Fibroblast of villous mesenchyme (primary cell): ENCODE measurements at regions not wholly inside any gene's neighbourhood (a gene's known extent, or its start where the extent isn't known, plus 50 kb on each side); places are given as distances from the start of the nearest gene placed in this dataset.

Experiments
- DNase-seq: peaks from one replicate; pipeline ENCODE4 v3.0.0-alpha.2; 2010; ENCODE audit warnings: low read depth
- H3K4me3 ChIP-seq: 2 replicates; pipeline ENCODE4 v1.5.1; 2011; ENCODE audit warnings: low read depth, mild to moderate bottlenecking, low read length
- TF ChIP-seq, protein P1 (sequence below): IDR thresholded peaks from 2 replicates; pipeline ENCODE4 v1.5.1; 2012; ENCODE audit warnings: low read depth, mild to moderate bottlenecking, low read length; ENCODE audit not compliant: insufficient read depth

DNA sequence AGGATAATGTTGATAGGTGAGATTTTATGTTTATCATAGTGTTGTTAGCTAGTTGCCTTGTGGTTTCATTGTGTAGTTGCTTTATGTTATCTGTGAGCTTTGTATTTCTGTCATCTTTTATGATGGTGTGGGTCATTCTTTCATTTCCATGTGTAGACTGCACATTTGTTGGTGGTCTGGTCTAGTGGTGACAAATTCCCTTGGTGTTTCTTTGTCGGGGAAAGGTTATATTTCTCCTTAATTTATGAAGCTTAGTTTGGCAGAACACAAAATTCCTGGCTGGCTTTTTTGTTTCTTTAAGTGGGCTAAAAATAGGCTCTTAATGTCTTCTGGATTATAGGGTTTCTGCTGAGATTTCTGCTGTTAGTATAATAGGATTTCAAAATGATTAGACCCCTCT is 347.2 kb upstream of the ADAMTS5 start:
- TF ChIP-seq, protein P1, sequence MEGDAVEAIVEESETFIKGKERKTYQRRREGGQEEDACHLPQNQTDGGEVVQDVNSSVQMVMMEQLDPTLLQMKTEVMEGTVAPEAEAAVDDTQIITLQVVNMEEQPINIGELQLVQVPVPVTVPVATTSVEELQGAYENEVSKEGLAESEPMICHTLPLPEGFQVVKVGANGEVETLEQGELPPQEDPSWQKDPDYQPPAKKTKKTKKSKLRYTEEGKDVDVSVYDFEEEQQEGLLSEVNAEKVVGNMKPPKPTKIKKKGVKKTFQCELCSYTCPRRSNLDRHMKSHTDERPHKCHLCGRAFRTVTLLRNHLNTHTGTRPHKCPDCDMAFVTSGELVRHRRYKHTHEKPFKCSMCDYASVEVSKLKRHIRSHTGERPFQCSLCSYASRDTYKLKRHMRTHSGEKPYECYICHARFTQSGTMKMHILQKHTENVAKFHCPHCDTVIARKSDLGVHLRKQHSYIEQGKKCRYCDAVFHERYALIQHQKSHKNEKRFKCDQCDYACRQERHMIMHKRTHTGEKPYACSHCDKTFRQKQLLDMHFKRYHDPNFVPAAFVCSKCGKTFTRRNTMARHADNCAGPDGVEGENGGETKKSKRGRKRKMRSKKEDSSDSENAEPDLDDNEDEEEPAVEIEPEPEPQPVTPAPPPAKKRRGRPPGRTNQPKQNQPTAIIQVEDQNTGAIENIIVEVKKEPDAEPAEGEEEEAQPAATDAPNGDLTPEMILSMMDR = no peak
- peak; percentile 71 for DNase-seq

DNA sequence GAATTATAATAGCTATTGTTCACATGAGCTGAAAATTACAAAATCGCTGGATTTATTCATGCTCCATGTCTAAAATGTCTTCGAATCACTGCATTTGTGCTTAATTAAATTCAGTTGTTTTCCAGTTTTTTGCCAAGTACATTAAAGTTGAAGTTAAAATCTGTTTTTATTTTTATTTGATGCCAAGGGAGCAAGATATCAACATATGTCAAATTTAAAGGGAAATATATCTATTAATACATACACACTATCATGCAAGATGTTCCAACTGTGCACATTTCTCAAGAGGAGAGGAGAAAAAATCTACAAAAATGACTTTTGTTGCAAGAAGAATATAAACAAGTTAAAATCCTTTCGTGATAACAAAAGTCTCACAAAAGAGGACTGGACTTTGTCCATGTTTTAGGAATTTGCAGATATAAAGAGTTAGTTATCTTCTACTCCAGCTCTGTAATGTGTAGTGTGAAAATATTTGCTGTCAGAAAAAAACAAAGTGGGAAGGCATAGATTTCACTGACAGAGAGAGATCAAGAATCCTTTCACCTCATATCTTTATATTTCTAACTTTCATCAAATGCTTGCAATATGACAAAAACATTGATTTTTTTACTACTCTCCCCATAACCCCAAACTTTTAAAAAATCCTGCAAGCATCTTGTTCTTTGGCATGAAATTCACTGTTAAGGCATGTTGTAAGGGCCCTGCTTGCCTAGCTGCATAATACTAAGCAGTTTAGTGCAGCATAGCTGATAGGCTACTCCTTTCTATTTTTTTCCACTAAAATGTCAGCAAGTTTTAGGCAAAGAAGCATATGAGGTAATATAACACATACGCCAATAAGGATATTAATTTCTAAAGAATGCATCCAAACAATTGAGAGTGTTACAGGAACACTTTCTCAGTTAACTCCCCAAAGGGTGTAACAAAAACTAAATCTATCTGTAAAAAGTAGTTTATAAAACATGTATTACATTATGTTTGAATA is 340.2 kb upstream of the ADAMTS5 start:
- TF ChIP-seq, protein P1 = no peak
- peak; percentile 83 for DNase-seq
- H3K4me3 ChIP-seq = no peak overlapping the region

More for the DNA sequence above, 347.2 kb upstream of the ADAMTS5 start:
- no peak overlapping the region for H3K4me3 ChIP-seq

DNA sequence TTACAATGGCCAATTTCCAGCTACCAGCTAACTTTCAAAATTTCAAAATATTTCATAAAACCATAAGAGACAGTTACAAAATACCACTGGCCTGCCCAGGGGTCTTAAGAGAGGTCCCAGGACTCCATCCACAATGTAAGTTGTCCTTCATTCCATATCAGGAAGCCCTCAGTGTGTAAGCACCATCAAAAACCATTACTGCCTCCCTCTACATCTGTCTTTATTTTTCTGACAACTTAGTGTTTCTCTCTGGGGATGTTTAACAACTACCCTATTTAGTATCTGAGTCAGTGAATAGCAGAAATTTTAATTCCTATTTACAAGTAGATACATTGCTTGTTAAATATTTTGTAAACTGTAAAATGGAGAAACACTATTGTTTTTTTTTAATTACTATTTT is 339.3 kb upstream of the ADAMTS5 start:
- DNase-seq = no peak
- no peak overlapping the region for H3K4me3 ChIP-seq
- TF ChIP-seq, protein P1 = no peak

DNA sequence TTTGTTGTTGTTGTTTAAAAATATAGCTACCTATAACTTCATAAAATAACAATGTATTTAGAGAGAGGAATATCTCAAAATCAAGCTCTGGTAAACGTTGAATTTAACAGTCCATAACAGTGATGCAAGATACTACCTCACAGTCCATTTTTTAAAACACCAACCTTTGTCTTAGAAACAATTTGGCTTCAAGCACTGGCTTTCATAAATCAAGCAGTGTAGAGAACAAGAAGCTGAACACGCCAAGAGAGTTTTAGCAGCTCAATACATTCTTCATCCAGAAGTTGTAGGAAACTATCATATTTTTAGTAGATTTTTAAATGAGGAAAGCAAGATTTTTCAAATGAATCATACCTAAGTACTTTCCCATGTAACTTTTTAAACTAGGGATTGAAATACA is 334.3 kb upstream of the ADAMTS5 start:
- peak; percentile 41 for DNase-seq
- no peak overlapping the region for H3K4me3 ChIP-seq
- TF ChIP-seq, protein P1 = no peak

DNA sequence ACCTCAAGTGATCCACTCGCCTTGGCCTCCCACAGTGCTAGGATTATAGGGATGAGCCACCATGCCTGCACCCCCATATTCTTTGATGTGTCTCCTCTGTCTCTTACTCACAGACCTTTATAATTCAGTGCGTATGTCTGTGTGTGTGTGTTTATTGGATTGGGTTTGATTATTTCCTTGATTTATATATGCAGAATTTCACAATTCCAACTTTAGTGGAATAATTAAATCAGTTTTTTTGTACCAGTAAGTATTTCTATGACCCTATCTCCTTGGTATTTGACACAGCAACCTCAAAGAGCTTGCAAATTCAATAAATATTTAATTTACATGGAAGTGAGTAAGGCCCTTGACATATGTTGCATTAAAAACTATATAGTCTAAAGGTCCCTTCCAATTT is 333.9 kb upstream of the ADAMTS5 start:
- H3K4me3 ChIP-seq = no peak overlapping the region
- peak; percentile 45 for DNase-seq
- TF ChIP-seq, protein P1 = no peak

DNA sequence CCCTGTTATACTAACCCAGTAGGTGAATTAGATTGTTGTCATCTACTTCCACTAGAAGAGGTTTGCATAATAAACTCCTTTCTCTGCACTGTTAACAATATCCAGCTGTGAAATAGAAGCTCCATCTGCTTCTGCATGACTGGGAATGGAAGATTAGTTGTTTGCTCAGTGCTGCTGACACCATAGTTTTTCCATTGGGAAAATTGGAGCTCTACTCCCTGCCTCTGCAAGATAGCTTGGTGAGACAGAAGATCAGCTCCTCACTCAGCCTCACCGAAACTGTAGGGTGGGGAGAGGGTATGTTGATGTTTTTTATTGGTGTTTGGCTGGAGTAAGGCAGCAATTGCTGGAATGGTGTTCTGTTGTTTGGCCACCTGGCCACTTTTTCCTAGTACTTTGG is 331.6 kb upstream of the ADAMTS5 start:
- H3K4me3 ChIP-seq = no peak overlapping the region
- TF ChIP-seq, protein P1 = no peak
- DNase-seq = no peak
